Right lobe of liver (tissue), 4 donors: ENCODE measurements at regions not wholly inside any gene's neighbourhood (a gene's known extent, or its start where the extent isn't known, plus 50 kb on each side); places are given as distances from the start of the nearest gene placed in this dataset.

Experiments
- POLR2A ChIP-seq: fragments of 450-650 bp; IDR thresholded peaks from one replicate; pipeline ENCODE4 v1.6.1; 2017; ENCODE audit warnings: antibody characterized with exemption, mild to moderate bottlenecking
- TF ChIP-seq, protein P1 (sequence below), 4 donors: fragments of 200-600 bp in 3 of 4; fragments of 450-650 bp in 1 of 4; IDR thresholded peaks; one replicate each; pipeline versions ENCODE4 v1.5.1 to v1.8.0; 2016 to 2022; ENCODE audit warnings: antibody characterized with exemption in 4 of 4, mild to moderate bottlenecking in 2 of 4
- donor health status: DM: no; HTN: no; CAD: no.
- donor health status: DM: no; HTN: no; CAD: no.
- donor health status: DM: no; HTN: yes; CAD: no.

DNA sequence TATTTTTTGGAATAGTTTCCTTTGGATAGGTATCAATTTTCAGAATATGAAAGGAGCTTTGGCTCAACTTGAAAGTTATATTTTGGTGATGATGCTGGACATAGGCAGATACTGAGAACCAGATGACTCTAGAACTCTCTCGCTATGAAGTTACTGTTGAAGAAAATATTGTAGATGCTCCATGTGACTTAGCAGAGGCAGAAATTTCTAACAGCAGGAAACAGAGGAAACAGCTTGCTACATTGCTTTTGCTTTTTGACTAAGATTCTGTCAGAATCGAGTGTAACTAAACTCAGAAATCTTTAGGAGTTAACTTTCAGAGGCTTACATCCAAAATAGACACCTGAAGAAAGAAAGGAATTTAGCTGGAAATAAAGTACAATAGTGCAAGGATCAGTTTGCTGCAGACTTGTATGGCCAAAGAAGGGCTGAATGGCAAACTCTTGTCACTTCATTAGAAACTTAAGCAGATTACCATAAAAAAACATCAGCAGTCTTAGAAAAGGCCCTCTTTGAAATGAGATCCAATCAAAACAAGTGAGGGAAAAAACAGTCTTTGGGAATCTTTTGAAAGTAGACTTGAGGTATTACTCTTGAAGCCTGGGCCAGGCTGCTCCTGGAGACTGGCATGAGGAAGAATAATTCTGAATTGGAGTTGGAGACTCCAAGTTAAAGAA is 911.8 kb downstream of the FSCB start:
- TF ChIP-seq POLR2A = no peak
- TF ChIP-seq, protein P1, sequence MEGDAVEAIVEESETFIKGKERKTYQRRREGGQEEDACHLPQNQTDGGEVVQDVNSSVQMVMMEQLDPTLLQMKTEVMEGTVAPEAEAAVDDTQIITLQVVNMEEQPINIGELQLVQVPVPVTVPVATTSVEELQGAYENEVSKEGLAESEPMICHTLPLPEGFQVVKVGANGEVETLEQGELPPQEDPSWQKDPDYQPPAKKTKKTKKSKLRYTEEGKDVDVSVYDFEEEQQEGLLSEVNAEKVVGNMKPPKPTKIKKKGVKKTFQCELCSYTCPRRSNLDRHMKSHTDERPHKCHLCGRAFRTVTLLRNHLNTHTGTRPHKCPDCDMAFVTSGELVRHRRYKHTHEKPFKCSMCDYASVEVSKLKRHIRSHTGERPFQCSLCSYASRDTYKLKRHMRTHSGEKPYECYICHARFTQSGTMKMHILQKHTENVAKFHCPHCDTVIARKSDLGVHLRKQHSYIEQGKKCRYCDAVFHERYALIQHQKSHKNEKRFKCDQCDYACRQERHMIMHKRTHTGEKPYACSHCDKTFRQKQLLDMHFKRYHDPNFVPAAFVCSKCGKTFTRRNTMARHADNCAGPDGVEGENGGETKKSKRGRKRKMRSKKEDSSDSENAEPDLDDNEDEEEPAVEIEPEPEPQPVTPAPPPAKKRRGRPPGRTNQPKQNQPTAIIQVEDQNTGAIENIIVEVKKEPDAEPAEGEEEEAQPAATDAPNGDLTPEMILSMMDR (IDR thresholded peaks at IDR 0.05) = no peak
